ENCODE measurements at regions not wholly inside any gene's neighbourhood (a gene's known extent, or its start where the extent isn't known, plus 50 kb on each side); places are given as distances from the start of the nearest gene placed in this dataset.
A peak's percentile ranks its signal among the peaks of the same experiment; 100 is the strongest.

DNA sequence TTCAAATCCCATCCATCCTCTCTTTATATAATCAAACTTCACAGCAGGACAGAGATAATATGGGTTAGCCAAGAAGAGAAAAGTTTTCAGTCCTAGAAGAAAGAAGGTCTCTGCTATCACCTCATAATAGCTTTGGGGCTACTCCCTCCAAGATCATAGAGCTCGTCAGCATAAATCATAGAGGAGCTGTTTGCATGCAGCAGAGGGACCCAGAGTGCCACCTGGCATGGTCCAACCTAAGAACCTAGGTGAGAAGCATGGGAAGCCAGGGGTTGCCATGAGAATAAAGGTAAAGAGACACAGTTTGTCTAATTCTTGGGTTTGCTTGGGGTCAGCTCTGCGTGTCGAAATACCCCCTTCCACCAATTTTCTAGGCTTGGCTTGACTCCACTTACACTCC, 87.1 kb upstream of the CYP1B1 start:
- H3K4me1 ChIP-seq: peaks cover 0 to 25% (median 10%) of the 10 kb centered on the region in 9 donors

DNA sequence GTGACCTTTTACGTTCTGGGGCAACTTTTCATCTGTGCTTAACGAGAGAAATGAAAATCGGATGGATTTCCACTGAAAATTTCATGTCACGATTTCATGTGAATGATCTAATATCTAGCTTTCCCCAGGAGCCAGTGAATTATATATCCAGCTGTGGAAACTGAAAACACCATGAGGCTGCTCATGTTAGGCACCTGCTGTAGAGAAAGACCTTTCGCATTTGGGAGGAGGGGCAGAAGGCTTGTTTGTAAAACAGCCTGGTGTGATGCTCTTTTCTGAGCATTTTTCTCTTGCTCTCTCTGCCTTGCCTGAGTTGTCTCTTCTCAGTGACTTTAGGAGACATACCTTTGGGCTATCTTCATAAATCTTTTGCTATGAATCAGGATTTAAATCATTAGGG, 84.6 kb upstream of the CYP1B1 start:
- DNase-seq (no peak), ATAC-seq (peak in 1 of 8 donors; percentile 18)
- peak overlapping the region in 7 of 10 donors; percentile 17 to 85 (median 78) for H3K27ac ChIP-seq
- TF ChIP-seq, protein P1, sequence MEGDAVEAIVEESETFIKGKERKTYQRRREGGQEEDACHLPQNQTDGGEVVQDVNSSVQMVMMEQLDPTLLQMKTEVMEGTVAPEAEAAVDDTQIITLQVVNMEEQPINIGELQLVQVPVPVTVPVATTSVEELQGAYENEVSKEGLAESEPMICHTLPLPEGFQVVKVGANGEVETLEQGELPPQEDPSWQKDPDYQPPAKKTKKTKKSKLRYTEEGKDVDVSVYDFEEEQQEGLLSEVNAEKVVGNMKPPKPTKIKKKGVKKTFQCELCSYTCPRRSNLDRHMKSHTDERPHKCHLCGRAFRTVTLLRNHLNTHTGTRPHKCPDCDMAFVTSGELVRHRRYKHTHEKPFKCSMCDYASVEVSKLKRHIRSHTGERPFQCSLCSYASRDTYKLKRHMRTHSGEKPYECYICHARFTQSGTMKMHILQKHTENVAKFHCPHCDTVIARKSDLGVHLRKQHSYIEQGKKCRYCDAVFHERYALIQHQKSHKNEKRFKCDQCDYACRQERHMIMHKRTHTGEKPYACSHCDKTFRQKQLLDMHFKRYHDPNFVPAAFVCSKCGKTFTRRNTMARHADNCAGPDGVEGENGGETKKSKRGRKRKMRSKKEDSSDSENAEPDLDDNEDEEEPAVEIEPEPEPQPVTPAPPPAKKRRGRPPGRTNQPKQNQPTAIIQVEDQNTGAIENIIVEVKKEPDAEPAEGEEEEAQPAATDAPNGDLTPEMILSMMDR (IDR thresholded peaks at IDR 0.05): no peak
- H3K27me3 ChIP-seq: peaks cover 0 to under 1% (median 0%) of the 10 kb centered on the region in 7 donors
- no peaks in the 10 kb centered on the region for H3K9me3 ChIP-seq
- no peaks in the 10 kb centered on the region for H3K36me3 ChIP-seq
- intact Hi-C loops (cut with DNase I): no loop called here
- peaks cover 0 to 33% (median 13%) of the 10 kb centered on the region in 9 donors for H3K4me1 ChIP-seq
- 82 to 89% methylated on average over 5 of the region's 5 CpGs for WGBS, 2 donors
- H3K4me3 ChIP-seq: no peak overlapping the region

More for the DNA sequence above, 87.1 kb upstream of the CYP1B1 start:
- no peak for ATAC-seq
- no peaks in the 10 kb centered on the region for H3K27me3 ChIP-seq
- intact Hi-C loops (cut with DNase I): no loop called here
- no peak overlapping the region for H3K27ac ChIP-seq
- no peaks in the 10 kb centered on the region for H3K36me3 ChIP-seq
- WGBS, 2 donors: 79 to 87% methylated on average over 3 of the region's 3 CpGs
- H3K9me3 ChIP-seq: no peaks in the 10 kb centered on the region
- TF ChIP-seq, protein P1 (IDR thresholded peaks at IDR 0.05): no peak
- no peak overlapping the region for H3K4me3 ChIP-seq
- DNase-seq: no peak

DNA sequence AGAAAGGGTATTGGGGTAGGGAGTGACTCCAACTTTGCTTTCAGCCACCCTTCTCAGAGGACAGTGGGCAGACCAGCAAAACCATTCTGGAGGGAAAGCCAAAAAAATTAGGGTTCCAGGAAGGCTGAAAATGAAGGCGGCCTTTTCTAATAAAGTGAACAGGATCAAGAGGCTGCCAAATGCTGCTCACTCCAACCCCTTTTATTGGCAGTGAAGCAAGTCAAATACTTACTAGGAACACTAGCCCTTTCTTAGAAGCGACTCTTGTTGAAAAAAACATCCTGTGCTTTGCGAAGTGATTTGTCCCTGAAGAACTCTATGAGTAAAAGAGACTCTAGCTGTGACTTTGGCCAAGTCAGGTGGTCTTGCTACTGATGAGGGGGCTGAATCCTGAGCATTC, 83.6 kb upstream of the CYP1B1 start:
- no peaks in the 10 kb centered on the region for H3K36me3 ChIP-seq
- DNase-seq: peak in 1 of 2 donors; percentile 51
- no peaks in the 10 kb centered on the region for H3K9me3 ChIP-seq
- peaks cover 0 to 42% (median 19%) of the 10 kb centered on the region in 9 donors for H3K4me1 ChIP-seq
- H3K27me3 ChIP-seq: peaks cover 0 to 2% (median 0%) of the 10 kb centered on the region in 7 donors
- intact Hi-C loops (cut with DNase I): no loop called here
- TF ChIP-seq, protein P1 (IDR thresholded peaks at IDR 0.05): no peak
- 59 to 66% methylated on average over 3 of the region's 3 CpGs for WGBS, 2 donors
- no peak overlapping the region for H3K4me3 ChIP-seq
- peak; percentile 34 to 86 (median 76) for ATAC-seq
- peak overlapping the region in 9 of 10 donors; percentile 17 to 85 (median 70) for H3K27ac ChIP-seq

DNA sequence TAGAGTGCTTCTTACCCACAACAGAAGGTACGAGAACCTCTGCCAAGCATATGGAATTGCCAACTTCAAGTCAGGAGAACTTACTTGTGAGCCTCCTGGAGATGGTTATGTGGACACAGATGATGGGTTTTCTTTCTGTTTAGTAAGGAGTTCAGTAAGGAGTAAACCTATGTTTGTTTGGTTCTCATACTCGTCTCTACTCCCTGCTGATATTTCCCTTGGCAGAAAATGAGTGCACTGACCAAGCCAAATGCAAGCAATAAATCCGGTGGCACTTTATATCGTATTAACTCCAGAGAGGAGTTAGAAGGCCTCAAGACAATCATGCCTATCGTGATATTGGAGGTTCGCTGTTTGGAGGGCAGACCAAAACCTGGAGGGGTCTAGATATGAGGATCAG, 83.2 kb upstream of the CYP1B1 start:
- Histone ChIP-seq H3K9me3 (no peaks in the 10 kb centered on the region), H3K4me1 (peaks cover 0 to 46% (median 20%) of the 10 kb centered on the region in 9 donors), H3K27me3 (peaks cover 0 to 2% (median 0%) of the 10 kb centered on the region in 7 donors), H3K27ac (peak overlapping the region in 9 of 10 donors; percentile 17 to 85 (median 70)), H3K36me3 (no peaks in the 10 kb centered on the region), H3K4me3 (no peak overlapping the region)
- DNase-seq (no peak), ATAC-seq (no peak)
- TF ChIP-seq, protein P1 (IDR thresholded peaks at IDR 0.05): no peak
- intact Hi-C loops (cut with DNase I): no loop called here
- 73 to 75% methylated on average over 6 of the region's 6 CpGs for WGBS, 2 donors
